Small intestine (tissue), 7 donors: ENCODE measurements at regions not wholly inside any gene's neighbourhood (a gene's known extent, or its start where the extent isn't known, plus 50 kb on each side); places are given as distances from the start of the nearest gene placed in this dataset.

Experiments used
- DNase-seq, 2 donors: peaks; one replicate each; pipeline versions ENCODE4 v3.0.0 to v3.0.0-alpha.2; 2013
- FAIRE-seq: peaks from 2 replicates; lab custom pipeline; 2012; peaks lifted over from hg19 to GRCh38; lab: Jason Lieb, UNC
- H3K27ac ChIP-seq, 3 donors: one replicate each; pipeline ENCODE4 v1.5.1; 2013; ENCODE audit warnings: low read length in 2 of 3, mild to moderate bottlenecking in 2 of 3, control low read depth in 1 of 3, inconsistent platforms in 1 of 3, low read depth in 1 of 3, moderate library complexity in 1 of 3
- H3K27me3 ChIP-seq, 3 donors: one replicate each; pipeline ENCODE4 v1.6.1; 2013; ENCODE audit warnings: low read length in 3 of 3, inconsistent platforms in 1 of 3; ENCODE audit not compliant: control insufficient read depth in 3 of 3, insufficient read depth in 3 of 3
- H3K36me3 ChIP-seq, 3 donors: one replicate each; pipeline ENCODE4 v1.6.1; 2013; ENCODE audit warnings: low read length in 3 of 3, inconsistent platforms in 1 of 3, low read depth in 1 of 3, mild to moderate bottlenecking in 1 of 3, moderate library complexity in 1 of 3; ENCODE audit not compliant: control insufficient read depth in 3 of 3, insufficient read depth in 2 of 3
- H3K4me1 ChIP-seq, 3 donors: one replicate each; pipeline ENCODE4 v1.6.1; 2013; ENCODE audit warnings: low read length in 2 of 3, inconsistent platforms in 1 of 3, low read depth in 1 of 3, mild to moderate bottlenecking in 1 of 3, moderate library complexity in 1 of 3; ENCODE audit not compliant: control insufficient read depth in 3 of 3, insufficient read depth in 2 of 3
- H3K4me3 ChIP-seq, 3 donors: one replicate each; pipeline ENCODE4 v1.5.1; 2013; ENCODE audit warnings: low read length in 3 of 3, control low read depth in 1 of 3, inconsistent platforms in 1 of 3, low read depth in 1 of 3, mild to moderate bottlenecking in 1 of 3, moderate library complexity in 1 of 3
- H3K9me3 ChIP-seq, 2 donors: one replicate each; pipeline ENCODE4 v1.6.1; 2013; ENCODE audit warnings: low read depth in 1 of 2, low read length in 1 of 2; ENCODE audit not compliant: control insufficient read depth in 2 of 2, insufficient read depth in 1 of 2
- WGBS, 3 donors: extraction: QIAGEN DNeasy Blood & Tissue Kit; methylation state at CpG; one replicate each; pipeline ENCODE4 v1.1.7; 2013; 5-methylcytosine and 5-hydroxymethylcytosine counted together
- donor health status: healthy with polysubstance abuse.
- donor health status: control.
- donor health status: control.
- donor health status: Bipolar disorder and iron deficiency.
- donor health status: healthy.

DNA sequence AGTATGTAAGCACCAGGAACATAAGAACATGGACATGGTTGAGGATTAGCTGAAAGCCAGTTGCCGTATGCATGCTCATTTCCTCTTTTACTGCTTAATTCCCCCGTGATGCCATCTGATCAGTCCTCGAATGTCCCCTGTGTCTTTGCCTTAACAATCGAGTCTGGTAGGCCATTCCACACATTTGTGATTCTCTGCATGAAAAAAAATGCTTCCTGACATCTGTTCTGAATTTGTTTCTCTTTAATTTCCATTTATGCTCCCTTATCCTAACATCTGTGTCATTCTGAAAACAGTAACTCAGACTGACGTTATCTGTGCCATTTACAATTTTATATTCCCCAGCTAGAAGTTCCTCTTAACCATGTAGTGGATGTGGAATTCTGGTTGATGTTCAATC is 158.2 kb upstream of the TOX3 start:
- H3K27ac ChIP-seq, result no peak overlapping the region
- H3K9me3 ChIP-seq, result no peaks in the 10 kb centered on the region
- no peaks in the 10 kb centered on the region for H3K36me3 ChIP-seq
- FAIRE-seq (no peak), DNase-seq (no peak)
- no peak overlapping the region for H3K4me3 ChIP-seq
- no peaks in the 10 kb centered on the region for H3K4me1 ChIP-seq
- 56 to 69% (median 68%) methylated on average over 5 of the region's 5 CpGs for WGBS, 3 donors
- no peaks in the 10 kb centered on the region for H3K27me3 ChIP-seq

- Histone ChIP-seq H3K27ac (no peak overlapping the region), H3K9me3 (peaks cover 0 to 4% of the 10 kb centered on the region in 2 donors), H3K4me1 (no peaks in the 10 kb centered on the region), H3K27me3 (no peaks in the 10 kb centered on the region), H3K4me3 (no peak overlapping the region), H3K36me3 (no peaks in the 10 kb centered on the region)
- DNase-seq (no peak), FAIRE-seq (no peak)
Measured at GRCh38 chr16:52697971-52698370, 151.0 kb upstream of the TOX3 start.

- WGBS, 3 donors, result 91 to 92% (median 92%) methylated on average over 3 of the region's 3 CpGs
- Histone ChIP-seq H3K9me3 (peaks cover 0 to 7% of the 10 kb centered on the region in 2 donors), H3K27ac (no peak overlapping the region), H3K36me3 (no peaks in the 10 kb centered on the region), H3K4me3 (no peak overlapping the region), H3K27me3 (no peaks in the 10 kb centered on the region), H3K4me1 (no peaks in the 10 kb centered on the region)
- FAIRE-seq (no peak), DNase-seq (no peak)
Measured at GRCh38 chr16:52696126-52696525, 149.2 kb upstream of the TOX3 start.

DNA sequence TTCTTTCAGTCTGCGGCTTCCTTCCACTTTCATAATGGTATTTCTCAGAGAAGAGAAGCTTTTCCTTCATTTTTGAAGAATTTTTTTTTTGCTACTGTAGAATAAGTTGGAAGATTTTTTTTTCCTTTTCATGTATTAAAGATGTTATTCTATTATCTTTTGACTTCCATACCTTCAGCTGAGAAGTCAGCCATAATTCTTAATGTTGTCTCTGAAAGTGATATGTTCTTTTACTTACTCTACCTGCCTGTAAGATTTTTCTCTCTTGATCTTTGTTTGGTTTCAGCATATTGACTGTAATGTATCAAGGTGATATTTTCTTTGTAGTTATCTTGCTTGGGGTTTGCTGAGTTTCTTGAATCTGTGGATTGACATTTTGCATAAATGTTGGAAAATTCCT is 143.5 kb upstream of the TOX3 start:
- FAIRE-seq (no peak), DNase-seq (no peak)
- Histone ChIP-seq H3K4me3 (no peak overlapping the region), H3K27me3 (no peaks in the 10 kb centered on the region), H3K36me3 (no peaks in the 10 kb centered on the region), H3K4me1 (no peaks in the 10 kb centered on the region), H3K27ac (no peak overlapping the region), H3K9me3 (peaks cover 0 to 7% of the 10 kb centered on the region in 2 donors)
- 77 to 85% (median 83%) methylated on average over 1 of the region's 1 CpG for WGBS, 3 donors

DNA sequence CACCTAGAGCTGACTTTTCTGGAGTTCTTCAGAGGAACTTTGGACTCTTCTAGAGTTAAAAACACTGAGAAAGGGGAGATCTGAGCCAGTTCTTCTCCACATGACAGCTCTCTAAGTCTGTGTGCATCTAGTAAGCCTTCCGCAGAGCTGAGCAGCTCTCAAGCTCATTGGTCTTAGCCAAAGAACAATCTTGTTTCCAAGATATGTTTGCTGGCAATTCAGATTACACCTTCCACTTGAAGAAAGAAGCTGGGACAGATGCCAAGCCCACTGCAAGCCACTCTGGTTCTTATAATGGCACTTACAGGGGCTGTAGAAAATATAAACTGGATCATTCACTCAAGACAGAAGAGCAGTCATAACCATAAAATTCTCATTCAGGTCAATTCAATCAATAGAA is 134.1 kb upstream of the TOX3 start:
- no peak for FAIRE-seq

DNA sequence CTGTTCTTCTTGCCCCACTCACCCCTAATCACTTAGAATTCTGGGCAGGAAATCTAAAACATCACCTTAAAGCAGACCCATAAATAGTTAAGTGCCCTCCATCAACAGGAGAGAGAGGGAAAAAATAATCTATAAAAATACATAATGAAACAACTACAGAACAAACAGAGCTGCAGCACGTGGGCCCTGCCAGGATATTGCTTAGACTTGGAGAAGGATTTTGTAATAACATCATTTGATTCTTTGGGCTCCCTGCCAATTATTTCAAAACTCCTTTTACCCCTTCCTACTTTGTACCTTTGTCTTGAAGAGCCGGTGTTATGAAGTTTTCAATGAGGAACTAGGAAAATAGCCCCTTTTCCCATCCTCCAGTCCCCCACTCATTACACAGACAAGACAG is 130.6 kb upstream of the TOX3 start:
- Histone ChIP-seq H3K4me1 (no peaks in the 10 kb centered on the region), H3K36me3 (no peaks in the 10 kb centered on the region), H3K27me3 (no peaks in the 10 kb centered on the region), H3K27ac (no peak overlapping the region), H3K4me3 (no peak overlapping the region), H3K9me3 (no peaks in the 10 kb centered on the region)
- DNase-seq, result peak in 1 of 2 donors; percentile 34
- WGBS, 3 donors, result 35 to 41% (median 38%) methylated on average over 2 of the region's 2 CpGs
- FAIRE-seq, result no peak

More for the DNA sequence above, 134.1 kb upstream of the TOX3 start:
- H3K27me3 ChIP-seq, result no peaks in the 10 kb centered on the region
- H3K36me3 ChIP-seq, result no peaks in the 10 kb centered on the region
- no peak overlapping the region for H3K27ac ChIP-seq
- no peak for DNase-seq
- H3K4me1 ChIP-seq, result no peaks in the 10 kb centered on the region
- H3K4me3 ChIP-seq, result no peak overlapping the region
- 82 to 94% (median 89%) methylated on average over 1 of the region's 1 CpG for WGBS, 3 donors
- H3K9me3 ChIP-seq, result no peaks in the 10 kb centered on the region

DNA sequence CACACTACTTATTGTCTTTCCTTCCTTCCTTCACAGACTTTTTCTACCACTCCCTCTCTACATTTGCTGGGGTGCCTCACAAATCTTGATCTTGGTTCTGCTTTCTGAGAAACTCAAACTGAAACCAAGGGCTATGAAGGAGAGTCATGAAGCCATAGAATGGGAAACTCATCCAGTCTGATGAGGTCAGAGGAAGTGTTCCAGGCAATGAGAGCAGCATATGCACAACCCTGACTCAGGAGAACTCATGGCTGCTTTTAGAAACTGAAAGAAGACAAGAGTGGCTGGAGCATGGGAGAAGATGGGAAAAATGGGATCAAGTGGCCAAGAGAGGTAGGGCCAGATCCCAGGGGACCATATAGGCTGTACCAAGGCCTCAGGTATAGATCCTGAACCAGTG is 130.0 kb upstream of the TOX3 start:
- FAIRE-seq (no peak), DNase-seq (peak in 1 of 2 donors; percentile 3)
- no peak overlapping the region for H3K27ac ChIP-seq
- H3K4me3 ChIP-seq, result no peak overlapping the region
- no peaks in the 10 kb centered on the region for H3K9me3 ChIP-seq
- H3K36me3 ChIP-seq, result no peaks in the 10 kb centered on the region
- H3K27me3 ChIP-seq, result no peaks in the 10 kb centered on the region
- no peaks in the 10 kb centered on the region for H3K4me1 ChIP-seq

GRCh38 chr16:52671590-52671989 is 124.6 kb upstream of the TOX3 start:
- Histone ChIP-seq H3K36me3 (no peaks in the 10 kb centered on the region), H3K4me1 (no peaks in the 10 kb centered on the region), H3K9me3 (no peaks in the 10 kb centered on the region), H3K27me3 (no peaks in the 10 kb centered on the region), H3K4me3 (no peak overlapping the region), H3K27ac (no peak overlapping the region)
- no peak for FAIRE-seq
- 61 to 70% (median 65%) methylated on average over 1 of the region's 1 CpG for WGBS, 3 donors
- no peak for DNase-seq

DNA sequence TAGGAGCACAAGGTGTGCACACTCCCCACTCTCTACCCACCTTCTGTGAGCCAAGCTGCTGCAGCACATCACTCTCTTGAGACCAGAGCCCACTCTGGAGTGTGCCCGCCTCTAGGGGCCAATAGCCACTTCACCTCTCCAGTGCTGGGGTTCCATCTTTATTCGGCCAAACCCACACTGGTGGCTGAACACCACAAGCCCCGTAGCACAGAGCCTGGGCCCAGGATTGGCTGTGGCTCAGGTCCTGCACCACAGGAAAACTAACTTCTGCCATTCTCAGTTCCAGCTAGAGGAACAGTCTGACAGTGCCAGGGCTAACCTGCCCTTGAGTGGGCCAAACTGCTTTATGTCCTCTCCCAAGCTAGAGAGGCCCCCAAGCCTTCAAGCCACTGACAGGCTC is 111.0 kb upstream of the TOX3 start:
- WGBS, 3 donors, result 80 to 91% (median 82%) methylated on average over 3 of the region's 3 CpGs
- Histone ChIP-seq H3K4me3 (no peak overlapping the region), H3K27ac (no peak overlapping the region), H3K4me1 (no peaks in the 10 kb centered on the region), H3K27me3 (no peaks in the 10 kb centered on the region), H3K9me3 (peaks cover 0 to 8% of the 10 kb centered on the region in 2 donors), H3K36me3 (no peaks in the 10 kb centered on the region)
- DNase-seq, result no peak
- FAIRE-seq, result no peak
